T-cell (primary cell): ENCODE measurements at regions not wholly inside any gene's neighbourhood (a gene's known extent, or its start where the extent isn't known, plus 50 kb on each side); places are given as distances from the start of the nearest gene placed in this dataset.

Experiments
- ATAC-seq, 4 experiments: fragments of 200-7000 bp in 3 of 4; fragments of 150-1000 bp in 1 of 4; cut with Tn5 transposase; replicated peaks in 1 of 4; 1 replicate in 3 of 4; 2 replicates in 1 of 4; pipeline ENCODE4 v1.10.0; 2021; ENCODE audit warnings: moderate library complexity in 3 of 4, mild to moderate bottlenecking in 2 of 4, moderate number of reproducible peaks in 1 of 4
- CTCF ChIA-PET, 2 donors: fragments of 300-600 bp; sonication (Branson Sonifier 250); formaldehyde crosslinking; loops; one replicate each; lab custom pipeline; 2022; ENCODE audit warnings: antibody characterized with exemption in 2 of 2; lab: Charles Lee
- POLR2A ChIA-PET, 2 donors: fragments of 300-600 bp; sonication (Branson Sonifier 250); formaldehyde crosslinking; loops; one replicate each; lab custom pipeline; 2022; ENCODE audit warnings: antibody characterized with exemption in 2 of 2; lab: Charles Lee
- DNase-seq, 35 experiments: peaks; one replicate each; pipeline versions ENCODE4 v3.0.0 to v3.0.0-alpha.2; 2013 to 2023
- H3K27ac ChIP-seq: one replicate; pipeline ENCODE4 v1.5.1; 2013; ENCODE audit warnings: low read length
- H3K27me3 ChIP-seq, 2 experiments: replicated peaks in 1 of 2; 1 replicate in 1 of 2; 2 replicates in 1 of 2; pipeline versions ENCODE4 v1.6.1 to v1.7.0; 2013; ENCODE audit warnings: low read length in 1 of 2, mixed read lengths in 1 of 2; ENCODE audit not compliant: control insufficient read depth in 2 of 2, insufficient read depth in 2 of 2; ENCODE audit errors: extremely low read depth in 1 of 2
- H3K36me3 ChIP-seq, 2 donors: 1 replicate in 1 of 2; 2 replicates in 1 of 2; pipeline versions ENCODE4 v1.6.1 to v1.7.0; 2013; ENCODE audit warnings: low read length in 1 of 2; ENCODE audit not compliant: control insufficient read depth in 2 of 2, insufficient read depth in 1 of 2; ENCODE audit errors: extremely low read depth in 1 of 2
- H3K4me1 ChIP-seq, 2 experiments: 1 replicate in 1 of 2; 2 replicates in 1 of 2; pipeline versions ENCODE4 v1.6.1 to v1.7.0; 2013; ENCODE audit warnings: low read length in 2 of 2, mixed read lengths in 1 of 2; ENCODE audit not compliant: insufficient read depth in 2 of 2, control insufficient read depth in 1 of 2; ENCODE audit errors: extremely low read depth in 1 of 2
- H3K4me3 ChIP-seq, 2 donors: 1 replicate in 1 of 2; 2 replicates in 1 of 2; pipeline versions ENCODE4 v1.5.1 to v1.7.0; 2013; ENCODE audit warnings: mild to moderate bottlenecking in 2 of 2, low read length in 1 of 2, moderate library complexity in 1 of 2; ENCODE audit not compliant: control insufficient read depth in 1 of 2; ENCODE audit errors: extremely low read depth in 1 of 2
- H3K9me3 ChIP-seq: 2 replicates; pipeline ENCODE4 v1.7.0; 2013
- H3K27ac Mint-ChIP-seq, 2 donors: one replicate each; pipeline ENCODE4 v1.8.0; 2020 to 2021; ENCODE audit warnings: mild to moderate bottlenecking in 2 of 2, mixed read lengths in 2 of 2
- H3K27me3 Mint-ChIP-seq, 2 donors: one replicate each; pipeline ENCODE4 v1.8.0; 2021 to 2022; ENCODE audit warnings: mixed read lengths in 2 of 2
- H3K36me3 Mint-ChIP-seq: one replicate; pipeline ENCODE4 v1.8.0; 2021; ENCODE audit warnings: mixed read lengths
- H3K4me1 Mint-ChIP-seq, 3 donors: one replicate each; pipeline ENCODE4 v1.8.0; 2020 to 2022; ENCODE audit warnings: mixed read lengths in 3 of 3, mild to moderate bottlenecking in 1 of 3
- H3K4me3 Mint-ChIP-seq, 3 donors: one replicate each; pipeline ENCODE4 v1.8.0; 2020 to 2022; ENCODE audit warnings: mild to moderate bottlenecking in 3 of 3, mixed read lengths in 3 of 3, moderate library complexity in 3 of 3
- H3K9me3 Mint-ChIP-seq, 3 donors: one replicate each; pipeline ENCODE4 v1.8.0; 2020 to 2022; ENCODE audit warnings: mixed read lengths in 3 of 3
- WGBS: methylation state at CpG from one replicate; pipeline ENCODE4 v1.1.5; 2013; ENCODE audit warnings: missing lambda C conversion rate; ENCODE audit not compliant: insufficient coverage; 5-methylcytosine and 5-hydroxymethylcytosine counted together

GRCh38 chr7:109020251-109020650, 450.6 kb downstream of the DNAJB9 start:
- Histone ChIP-seq H3K4me3 (no peak overlapping the region), H3K27me3 (no peaks in the 10 kb centered on the region), H3K4me1 (no peaks in the 10 kb centered on the region), H3K27ac (no peak overlapping the region), H3K36me3 (no peaks in the 10 kb centered on the region), H3K9me3 (no peaks in the 10 kb centered on the region)
- Mint-ChIP-seq H3K9me3 (peaks cover 7 to 18% (median 9%) of the 10 kb centered on the region in 3 donors), H3K27me3 (no peaks in the 10 kb centered on the region), H3K36me3 (no peaks in the 10 kb centered on the region), H3K4me1 (no peaks in the 10 kb centered on the region), H3K27ac (no peak overlapping the region), H3K4me3 (no peak overlapping the region)
- ATAC-seq: no peak
- WGBS: 100% methylated on average over 1 of the region's 4 CpGs
- DNase-seq: no peak
- POLR2A ChIA-PET: no interaction called here
- CTCF ChIA-PET: no interaction called here

GRCh38 chr7:109021390-109021789, 451.7 kb downstream of the DNAJB9 start:
- Histone ChIP-seq H3K27me3 (no peaks in the 10 kb centered on the region), H3K27ac (no peak overlapping the region), H3K36me3 (no peaks in the 10 kb centered on the region), H3K9me3 (no peaks in the 10 kb centered on the region), H3K4me3 (no peak overlapping the region), H3K4me1 (no peaks in the 10 kb centered on the region)
- peaks cover 4 to 13% (median 4%) of the 10 kb centered on the region in 3 donors for H3K9me3 Mint-ChIP-seq
- DNase-seq: no peak
- H3K27ac Mint-ChIP-seq: no peak overlapping the region
- no CpG with 5 or more reads among the region's 2 CpGs for WGBS
- no peaks in the 10 kb centered on the region for H3K27me3 Mint-ChIP-seq
- ChIA-PET POLR2A (no interaction called here), CTCF (no interaction called here)
- H3K36me3 Mint-ChIP-seq: no peaks in the 10 kb centered on the region
- no peaks in the 10 kb centered on the region for H3K4me1 Mint-ChIP-seq
- no peak for ATAC-seq
- no peak overlapping the region for H3K4me3 Mint-ChIP-seq

GRCh38 chr7:109029866-109030265, 460.2 kb downstream of the DNAJB9 start:
- no CpG with 5 or more reads among the region's 3 CpGs for WGBS
- Mint-ChIP-seq H3K27me3 (no peaks in the 10 kb centered on the region), H3K4me3 (no peak overlapping the region), H3K9me3 (peaks cover 4 to 19% (median 14%) of the 10 kb centered on the region in 3 donors), H3K4me1 (no peaks in the 10 kb centered on the region), H3K27ac (no peak overlapping the region), H3K36me3 (no peaks in the 10 kb centered on the region)
- no peak overlapping the region for H3K4me3 ChIP-seq
- H3K4me1 ChIP-seq: no peaks in the 10 kb centered on the region
- H3K9me3 ChIP-seq: no peaks in the 10 kb centered on the region
- ATAC-seq: no peak
- no peak overlapping the region for H3K27ac ChIP-seq
- no peaks in the 10 kb centered on the region for H3K36me3 ChIP-seq
- POLR2A ChIA-PET: no interaction called here
- CTCF ChIA-PET: no interaction called here
- H3K27me3 ChIP-seq: no peaks in the 10 kb centered on the region
- DNase-seq: no peak

- no peak overlapping the region for H3K4me3 ChIP-seq
- no peaks in the 10 kb centered on the region for H3K4me1 ChIP-seq
- H3K27me3 ChIP-seq: no peaks in the 10 kb centered on the region
- ChIA-PET CTCF (no interaction called here), POLR2A (no interaction called here)
- WGBS: no CpG with 5 or more reads among the region's 1 CpG
- H3K27me3 Mint-ChIP-seq: no peaks in the 10 kb centered on the region
- H3K27ac ChIP-seq: no peak overlapping the region
- H3K36me3 Mint-ChIP-seq: no peaks in the 10 kb centered on the region
- ATAC-seq (no peak), DNase-seq (no peak)
- H3K4me1 Mint-ChIP-seq: no peaks in the 10 kb centered on the region
- no peaks in the 10 kb centered on the region for H3K36me3 ChIP-seq
- no peak overlapping the region for H3K4me3 Mint-ChIP-seq
- H3K9me3 Mint-ChIP-seq: peaks cover 21 to 22% (median 22%) of the 10 kb centered on the region in 3 donors
- H3K27ac Mint-ChIP-seq: no peak overlapping the region
- no peaks in the 10 kb centered on the region for H3K9me3 ChIP-seq
These were observed 475.0 kb downstream of the DNAJB9 start for GRCh38 chr7:109044691-109045090.

- Histone ChIP-seq H3K36me3 (no peaks in the 10 kb centered on the region), H3K27me3 (no peaks in the 10 kb centered on the region), H3K4me1 (no peaks in the 10 kb centered on the region), H3K4me3 (no peak overlapping the region), H3K27ac (no peak overlapping the region), H3K9me3 (no peaks in the 10 kb centered on the region)
- Mint-ChIP-seq H3K27me3 (no peaks in the 10 kb centered on the region), H3K27ac (no peak overlapping the region), H3K4me1 (no peaks in the 10 kb centered on the region), H3K36me3 (no peaks in the 10 kb centered on the region), H3K4me3 (no peak overlapping the region), H3K9me3 (peaks cover 7 to 17% (median 15%) of the 10 kb centered on the region in 3 donors)
- no peak for DNase-seq
- CTCF ChIA-PET: no interaction called here
- WGBS: no CpG with 5 or more reads among the region's 2 CpGs
- POLR2A ChIA-PET: no interaction called here
- ATAC-seq: no peak
These were observed 479.7 kb downstream of the DNAJB9 start for GRCh38 chr7:109049366-109049765.

GRCh38 chr7:109059089-109059488, 489.4 kb downstream of the DNAJB9 start:
- no peaks in the 10 kb centered on the region for H3K4me1 Mint-ChIP-seq
- peaks cover 5 to 10% (median 5%) of the 10 kb centered on the region in 3 donors for H3K9me3 Mint-ChIP-seq
- DNase-seq: no peak
- H3K36me3 Mint-ChIP-seq: no peaks in the 10 kb centered on the region
- CTCF ChIA-PET: no interaction called here
- H3K27me3 Mint-ChIP-seq: no peaks in the 10 kb centered on the region
- Histone ChIP-seq H3K4me3 (no peak overlapping the region), H3K9me3 (no peaks in the 10 kb centered on the region), H3K4me1 (no peaks in the 10 kb centered on the region), H3K36me3 (no peaks in the 10 kb centered on the region), H3K27me3 (no peaks in the 10 kb centered on the region), H3K27ac (no peak overlapping the region)
- 67% methylated on average over 1 of the region's 1 CpG for WGBS
- ATAC-seq: no peak
- H3K4me3 Mint-ChIP-seq: no peak overlapping the region
- POLR2A ChIA-PET: no interaction called here
- H3K27ac Mint-ChIP-seq: no peak overlapping the region

- no peaks in the 10 kb centered on the region for H3K9me3 ChIP-seq
- no peak overlapping the region for H3K4me3 ChIP-seq
- Mint-ChIP-seq H3K36me3 (no peaks in the 10 kb centered on the region), H3K4me3 (no peak overlapping the region), H3K4me1 (no peaks in the 10 kb centered on the region), H3K27ac (no peak overlapping the region), H3K27me3 (no peaks in the 10 kb centered on the region), H3K9me3 (peaks cover 5 to 19% (median 10%) of the 10 kb centered on the region in 3 donors)
- H3K36me3 ChIP-seq: no peaks in the 10 kb centered on the region
- H3K27ac ChIP-seq: no peak overlapping the region
- ATAC-seq (no peak), DNase-seq (no peak)
- WGBS: no CpG with 5 or more reads among the region's 4 CpGs
- H3K27me3 ChIP-seq: no peaks in the 10 kb centered on the region
- no peaks in the 10 kb centered on the region for H3K4me1 ChIP-seq
- CTCF ChIA-PET: no interaction called here
- POLR2A ChIA-PET: no interaction called here
These were observed 493.1 kb downstream of the DNAJB9 start for GRCh38 chr7:109062798-109063197.
